OCI-LY1 (cell line): ENCODE measurements at regions not wholly inside any gene's neighbourhood (a gene's known extent, or its start where the extent isn't known, plus 50 kb on each side); places are given as distances from the start of the nearest gene placed in this dataset.

Experiments used
- H2AFZ ChIP-seq: fragments of 200-600 bp; sonication (generic), shearing (Covaris generic); 2 replicates; pipeline ENCODE4 v1.6.0; 2014; ENCODE audit warnings: antibody characterized with exemption, mild to moderate bottlenecking, low read length
- H3F3A ChIP-seq: fragments of 200-600 bp; sonication (generic), shearing (Covaris generic); 2 replicates; pipeline ENCODE4 v1.6.0; 2014; ENCODE audit warnings: mild to moderate bottlenecking, antibody characterized with exemption, low read length, moderate library complexity; ENCODE audit not compliant: insufficient read depth
- H3K27ac ChIP-seq: fragments of 200-600 bp; sonication (generic); 2 replicates; pipeline ENCODE4 v1.5.1; 2014; ENCODE audit warnings: low read length, mixed run types, mild to moderate bottlenecking, low read depth; ENCODE audit not compliant: poor library complexity, severe bottlenecking
- H3K27me3 ChIP-seq: fragments of 200-600 bp; sonication (generic); 2 replicates; pipeline ENCODE4 v1.6.0; 2014; ENCODE audit warnings: antibody characterized with exemption, mild to moderate bottlenecking, low read length, moderate library complexity; ENCODE audit not compliant: insufficient read depth
- H3K36me3 ChIP-seq: fragments of 200-600 bp; sonication (generic); 2 replicates; pipeline ENCODE4 v1.6.1; 2014; ENCODE audit warnings: mild to moderate bottlenecking, antibody characterized with exemption, low read length, moderate library complexity, mixed read lengths; ENCODE audit not compliant: insufficient read depth
- H3K4me1 ChIP-seq: fragments of 200-600 bp; sonication (generic); 2 replicates; pipeline ENCODE4 v1.5.1; 2014; ENCODE audit warnings: mild to moderate bottlenecking, low read length, moderate library complexity; ENCODE audit not compliant: insufficient read depth, severe bottlenecking
- H3K4me2 ChIP-seq: fragments of 200-600 bp; sonication (generic), shearing (Covaris generic); 2 replicates; pipeline ENCODE4 v1.6.1; 2014; ENCODE audit warnings: low read length
- H3K4me3 ChIP-seq: fragments of 200-600 bp; sonication (generic); 2 replicates; pipeline ENCODE4 v1.5.1; 2014; ENCODE audit warnings: low read length, low read depth, mild to moderate bottlenecking, mixed read lengths; ENCODE audit not compliant: poor library complexity, severe bottlenecking
- H3K79me2 ChIP-seq: fragments of 200-600 bp; shearing (Covaris generic); 2 replicates; pipeline ENCODE4 v1.6.1; 2016; ENCODE audit warnings: mixed run types, low read length, mixed read lengths; ENCODE audit not compliant: insufficient read depth
- H3K9ac ChIP-seq: fragments of 200-600 bp; sonication (generic), shearing (Covaris generic); 2 replicates; pipeline ENCODE4 v1.6.1; 2014; ENCODE audit warnings: mild to moderate bottlenecking, low read length, mixed read lengths
- H3K9me2 ChIP-seq: fragments of 200-600 bp; sonication (generic), shearing (Covaris generic); 2 replicates; pipeline ENCODE4 v1.6.1; 2014; ENCODE audit warnings: low read depth, mild to moderate bottlenecking, low read length, mixed read lengths
- H3K9me3 ChIP-seq: fragments of 200-600 bp; shearing (Covaris generic); 2 replicates; pipeline ENCODE4 v1.6.1; 2014; ENCODE audit warnings: low read length, mixed read lengths
- H4K20me1 ChIP-seq: fragments of 200-600 bp; sonication (generic), shearing (Covaris generic); 2 replicates; pipeline ENCODE4 v1.6.0; 2016; ENCODE audit warnings: mild to moderate bottlenecking, low read length; ENCODE audit not compliant: insufficient read depth
- CTCF ChIP-seq: fragments of 200-600 bp; sonication (generic), shearing (Covaris generic); IDR thresholded peaks from 2 replicates; pipeline ENCODE4 v1.5.1; 2017; ENCODE audit warnings: mild to moderate bottlenecking, antibody characterized with exemption, low read length, moderate library complexity, mixed read lengths
- EZH2 ChIP-seq: fragments of 200-600 bp; sonication (generic), shearing (Covaris generic); IDR thresholded peaks from 2 replicates; pipeline ENCODE4 v1.8.0; 2017; ENCODE audit warnings: borderline replicate concordance, mixed run types, mild to moderate bottlenecking, antibody characterized with exemption, low read length, moderate library complexity, mixed read lengths

- no peaks in the 10 kb centered on the region for H3K4me1 ChIP-seq
- no peaks in the 10 kb centered on the region for H3K36me3 ChIP-seq
- no peaks in the 10 kb centered on the region for H3K79me2 ChIP-seq
- no peak overlapping the region for H2AFZ ChIP-seq
- no peaks in the 10 kb centered on the region for H3K9me3 ChIP-seq
- TF ChIP-seq EZH2 (no peak), CTCF (no peak)
- H3F3A ChIP-seq, result no peaks in the 10 kb centered on the region
- no peaks in the 10 kb centered on the region for H3K9me2 ChIP-seq
- no peak overlapping the region for H3K9ac ChIP-seq
- H3K4me2 ChIP-seq, result no peak overlapping the region
- no peak overlapping the region for H3K27ac ChIP-seq
- no peaks in the 10 kb centered on the region for H4K20me1 ChIP-seq
- H3K4me3 ChIP-seq, result no peak overlapping the region
- H3K27me3 ChIP-seq, result no peaks in the 10 kb centered on the region
Observed at GRCh38 chr6:155995281-155995680, 539.6 kb upstream of the NOX3 start.

GRCh38 chr6:155994086-155994485 is 538.4 kb upstream of the NOX3 start:
- H3K4me3 ChIP-seq, result no peak overlapping the region
- no peaks in the 10 kb centered on the region for H3K9me2 ChIP-seq
- H3K36me3 ChIP-seq, result no peaks in the 10 kb centered on the region
- H3K9ac ChIP-seq, result no peak overlapping the region
- no peak overlapping the region for H3K27ac ChIP-seq
- no peaks in the 10 kb centered on the region for H4K20me1 ChIP-seq
- H3F3A ChIP-seq, result no peaks in the 10 kb centered on the region
- H3K27me3 ChIP-seq, result no peaks in the 10 kb centered on the region
- H3K4me1 ChIP-seq, result no peaks in the 10 kb centered on the region
- TF ChIP-seq EZH2 (no peak), CTCF (no peak)
- H3K79me2 ChIP-seq, result no peaks in the 10 kb centered on the region
- H3K4me2 ChIP-seq, result no peak overlapping the region
- no peaks in the 10 kb centered on the region for H3K9me3 ChIP-seq
- no peak overlapping the region for H2AFZ ChIP-seq

GRCh38 chr6:155993240-155993639 is 537.6 kb upstream of the NOX3 start:
- H3K36me3 ChIP-seq, result no peaks in the 10 kb centered on the region
- no peaks in the 10 kb centered on the region for H3K9me2 ChIP-seq
- H4K20me1 ChIP-seq, result no peaks in the 10 kb centered on the region
- TF ChIP-seq EZH2, result no peak
- no peak for TF ChIP-seq CTCF
- no peak overlapping the region for H3K9ac ChIP-seq
- H3K9me3 ChIP-seq, result no peaks in the 10 kb centered on the region
- H2AFZ ChIP-seq, result no peak overlapping the region
- no peaks in the 10 kb centered on the region for H3F3A ChIP-seq
- no peaks in the 10 kb centered on the region for H3K27me3 ChIP-seq
- H3K4me2 ChIP-seq, result no peak overlapping the region
- H3K4me1 ChIP-seq, result no peaks in the 10 kb centered on the region
- H3K4me3 ChIP-seq, result no peak overlapping the region
- H3K79me2 ChIP-seq, result no peaks in the 10 kb centered on the region
- no peak overlapping the region for H3K27ac ChIP-seq
